HG02943 (cell line): ENCODE measurements at regions not wholly inside any gene's neighbourhood (a gene's known extent, or its start where the extent isn't known, plus 50 kb on each side); places are given as distances from the start of the nearest gene placed in this dataset.
"Not testable (repeated sequence)": the region's sequence is repeated elsewhere in the genome, so short reads cannot be mapped to it uniquely, and the experiment has no call there.

Experiments
- ATAC-seq: cut with Tn5 transposase; IDR thresholded peaks from one replicate; pipeline ENCODE4 v1.9.1; 2021; ENCODE audit warnings: mild to moderate bottlenecking, low read depth, moderate library complexity; ENCODE audit not compliant: unreplicated experiment

DNA sequence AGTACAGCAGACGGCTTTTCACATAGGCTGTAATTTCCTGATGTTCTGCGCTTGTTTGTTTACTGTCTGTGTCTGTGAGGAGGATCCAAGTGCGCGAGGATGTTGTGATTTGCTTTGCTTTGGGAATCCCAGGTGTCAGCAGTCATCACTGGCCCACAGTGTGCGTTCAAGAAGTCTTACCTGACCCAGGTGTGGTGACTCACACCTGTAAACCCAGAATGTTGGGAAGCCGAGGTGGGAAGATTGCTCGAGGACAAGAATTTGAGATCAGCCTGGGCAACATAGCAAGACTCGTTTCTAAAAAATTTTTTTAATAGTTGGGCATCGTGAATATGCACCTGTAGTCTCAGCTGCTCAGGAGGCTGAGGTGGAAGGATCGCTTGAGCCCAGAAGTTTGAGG lies 110.7 kb downstream of the CRLF3 start:
- not testable (repeated sequence) for ATAC-seq

DNA sequence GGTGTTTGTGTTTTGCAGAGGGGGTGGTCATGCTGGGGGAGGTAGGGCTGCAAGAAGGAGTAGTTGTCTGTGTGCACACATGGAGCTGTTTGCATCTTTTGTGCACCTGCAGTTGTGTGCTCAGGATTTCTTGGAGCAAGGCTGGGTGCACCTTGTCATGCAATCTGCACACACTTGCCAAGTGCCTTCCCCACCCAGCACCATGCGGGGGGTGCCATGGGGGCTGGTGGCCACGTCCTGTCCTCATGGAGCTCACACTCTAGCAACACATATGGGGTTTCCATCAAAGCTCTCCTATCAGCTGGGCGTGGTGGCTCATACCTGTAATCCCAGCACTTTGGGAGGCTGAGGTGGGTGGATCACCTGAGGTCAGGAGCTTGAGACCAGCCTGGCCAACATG lies 111.6 kb downstream of the CRLF3 start:
- not testable (repeated sequence) for ATAC-seq

GRCh38 chr17:30711626-30712507 lies 112.6 kb downstream of the CRLF3 start:
- not testable (repeated sequence) for ATAC-seq

GRCh38 chr17:30711176-30711575 lies 113.3 kb downstream of the CRLF3 start:
- ATAC-seq, result not testable (repeated sequence)

GRCh38 chr17:30710276-30711088 lies 114.0 kb downstream of the CRLF3 start:
- ATAC-seq, result not testable (repeated sequence)

- not testable (repeated sequence) for ATAC-seq
These were observed 114.8 kb downstream of the CRLF3 start for GRCh38 chr17:30709561-30710275.

- ATAC-seq, result not testable (repeated sequence)
These were observed 115.4 kb downstream of the CRLF3 start for GRCh38 chr17:30709096-30709495.

DNA sequence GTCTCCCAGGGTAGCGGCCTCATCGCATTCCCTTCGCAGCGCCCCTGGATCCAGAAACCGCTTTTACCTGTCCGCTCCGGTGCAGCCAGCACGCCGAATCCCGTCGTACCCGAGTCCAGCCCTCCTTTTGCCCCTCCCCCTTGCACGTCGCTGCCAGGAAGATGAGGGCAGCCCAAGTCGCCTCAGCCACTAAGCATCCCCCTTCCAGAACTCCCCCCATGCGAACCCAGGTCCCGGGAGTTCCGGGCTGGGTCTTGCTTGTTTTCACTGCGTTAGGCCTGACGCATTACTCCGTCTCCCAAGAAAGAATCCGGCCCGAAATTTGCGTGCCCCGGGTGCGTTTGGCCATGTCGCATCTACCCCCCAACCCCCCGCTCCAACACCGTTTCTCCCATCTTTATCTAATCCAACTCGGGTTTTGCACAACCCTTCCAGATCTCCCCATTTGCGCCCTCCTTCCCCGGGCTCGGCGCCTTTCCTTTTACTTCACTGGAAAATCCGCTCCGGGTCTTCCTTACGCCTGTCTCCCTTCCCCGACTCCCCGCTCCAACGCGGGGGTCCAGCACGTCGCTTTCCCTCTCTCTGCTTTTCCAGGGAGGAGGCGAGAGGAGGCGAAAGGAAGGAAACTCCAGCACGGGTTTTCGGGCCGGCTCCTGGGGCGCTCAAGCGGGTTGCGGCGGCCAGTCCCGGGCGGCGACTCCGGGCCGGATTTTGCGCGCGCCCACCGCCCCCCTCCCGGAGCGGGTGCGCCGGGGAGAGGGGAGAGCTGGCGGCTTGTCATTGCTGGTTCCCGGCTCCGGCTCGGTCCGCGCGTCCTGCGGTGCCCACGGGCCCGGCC lies 116.0 kb downstream of the CRLF3 start:
- ATAC-seq, result not testable (repeated sequence)

- ATAC-seq, result not testable (repeated sequence)
These were observed 116.7 kb downstream of the CRLF3 start for GRCh38 chr17:30707724-30708240.

DNA sequence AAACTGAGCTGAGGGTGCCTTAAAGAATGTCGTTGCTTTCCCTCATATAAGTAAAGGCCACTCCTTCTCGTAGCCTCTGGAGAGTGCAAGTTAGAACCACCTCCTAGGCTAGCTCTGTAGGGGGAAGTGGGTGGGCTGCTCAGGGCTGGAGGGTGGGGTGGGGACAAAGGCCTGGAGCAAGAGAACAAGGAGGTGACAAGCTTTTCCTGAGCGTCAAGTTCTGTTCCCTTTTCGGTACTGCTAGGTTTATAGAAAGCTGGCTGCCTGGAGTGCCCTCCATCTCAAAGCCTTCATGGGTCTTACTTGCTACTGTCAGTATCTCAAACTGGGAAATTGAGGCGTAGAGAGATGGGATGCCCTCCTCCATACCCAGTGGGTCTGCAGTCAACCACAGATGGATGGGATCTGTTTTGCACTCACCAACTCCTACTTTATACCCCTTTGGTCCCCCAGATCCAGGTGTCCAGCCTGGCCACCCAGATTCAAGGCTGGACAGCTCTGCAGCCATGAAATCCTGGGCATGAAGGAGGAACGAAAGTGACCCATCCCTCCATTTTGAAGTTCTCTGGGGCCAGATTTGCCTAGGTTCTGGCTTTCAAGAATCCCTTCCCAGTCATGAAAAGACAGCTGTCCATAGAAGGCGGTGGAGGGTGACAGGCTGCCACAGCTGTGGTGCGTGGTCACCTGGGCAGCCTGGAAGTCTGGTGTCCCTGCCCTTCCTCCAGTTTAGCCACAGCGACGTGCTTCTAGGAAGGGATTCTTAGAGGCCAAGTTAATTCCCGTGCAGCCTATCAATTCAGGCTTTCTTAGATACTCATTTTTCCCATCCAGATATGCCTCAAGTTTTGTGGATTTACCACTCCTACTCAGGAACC lies 117.8 kb downstream of the CRLF3 start:
- not testable (repeated sequence) for ATAC-seq

GRCh38 chr17:30706004-30706403 lies 118.5 kb downstream of the CRLF3 start:
- not testable (repeated sequence) for ATAC-seq

GRCh38 chr17:30701498-30701989 lies 122.9 kb downstream of the CRLF3 start:
- no peak for ATAC-seq

GRCh38 chr17:30700833-30701232 lies 123.7 kb downstream of the CRLF3 start:
- not testable (repeated sequence) for ATAC-seq

DNA sequence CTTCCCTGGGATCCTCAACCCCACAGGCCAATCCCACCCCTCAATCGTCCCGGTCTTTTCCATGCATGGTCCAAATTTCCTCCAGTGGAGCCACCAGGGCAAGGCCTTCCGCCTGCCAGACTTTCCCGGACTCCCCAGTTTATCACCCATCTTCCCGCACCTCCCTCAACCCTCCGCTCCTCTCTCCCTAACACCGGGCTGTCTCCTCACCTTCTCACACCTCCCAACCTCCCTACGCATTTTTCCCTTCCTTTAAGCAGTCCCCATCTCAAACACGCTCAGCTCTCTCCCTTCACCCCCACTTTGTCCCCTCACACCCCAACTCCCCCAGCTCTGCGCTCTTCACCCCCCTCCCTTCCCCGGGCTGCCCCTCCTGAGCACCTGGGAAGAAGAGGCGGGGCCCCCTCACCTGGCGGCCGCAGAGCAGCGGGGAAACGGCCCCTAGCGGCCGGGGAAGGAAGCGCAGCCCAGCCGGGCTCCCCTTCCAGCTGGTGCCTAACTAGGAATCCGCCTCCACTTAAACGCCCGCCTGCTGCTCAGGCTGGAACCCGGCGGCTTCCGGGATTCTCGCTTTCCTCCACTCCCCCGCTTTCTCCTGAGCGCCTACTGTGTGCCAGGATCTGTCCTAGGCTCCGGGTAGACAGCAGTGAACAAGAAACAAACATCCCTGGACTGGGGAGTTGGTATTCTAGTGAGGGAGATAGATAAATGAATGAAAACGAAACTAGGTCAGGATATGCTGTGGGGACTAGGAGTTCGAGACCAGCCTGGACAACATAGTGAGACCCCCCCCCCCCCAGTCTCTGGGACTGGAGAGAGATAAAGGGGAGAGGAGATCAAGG lies 126.7 kb downstream of the CRLF3 start:
- ATAC-seq, result not testable (repeated sequence)

GRCh38 chr17:30696234-30696633 lies 128.3 kb downstream of the CRLF3 start:
- no peak for ATAC-seq

DNA sequence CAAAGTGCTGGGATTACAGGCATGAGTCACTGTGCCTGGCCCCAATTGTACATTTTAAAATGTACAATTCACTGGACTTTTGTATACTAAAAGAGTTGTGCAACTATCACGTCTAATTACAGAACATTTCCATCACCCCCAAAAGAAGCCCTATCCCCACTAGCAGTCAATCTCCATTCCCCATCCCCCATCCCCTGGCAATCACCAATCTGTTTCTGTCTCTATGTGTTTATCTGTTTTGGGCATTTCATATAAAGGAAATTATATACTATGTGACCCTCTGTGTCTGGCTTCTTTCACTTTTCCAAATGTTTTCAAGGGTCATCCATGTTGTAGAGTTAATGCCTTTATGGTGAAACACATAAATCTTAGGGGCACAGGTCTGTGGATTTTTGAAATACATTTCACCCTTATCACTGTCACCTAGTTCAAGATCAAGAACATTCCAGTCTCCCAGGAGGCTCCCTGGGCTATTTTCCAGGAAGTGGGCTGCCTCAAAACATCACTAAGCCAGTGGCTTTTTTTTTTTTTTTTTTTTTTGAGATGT lies 129.2 kb downstream of the CRLF3 start:
- not testable (repeated sequence) for ATAC-seq

DNA sequence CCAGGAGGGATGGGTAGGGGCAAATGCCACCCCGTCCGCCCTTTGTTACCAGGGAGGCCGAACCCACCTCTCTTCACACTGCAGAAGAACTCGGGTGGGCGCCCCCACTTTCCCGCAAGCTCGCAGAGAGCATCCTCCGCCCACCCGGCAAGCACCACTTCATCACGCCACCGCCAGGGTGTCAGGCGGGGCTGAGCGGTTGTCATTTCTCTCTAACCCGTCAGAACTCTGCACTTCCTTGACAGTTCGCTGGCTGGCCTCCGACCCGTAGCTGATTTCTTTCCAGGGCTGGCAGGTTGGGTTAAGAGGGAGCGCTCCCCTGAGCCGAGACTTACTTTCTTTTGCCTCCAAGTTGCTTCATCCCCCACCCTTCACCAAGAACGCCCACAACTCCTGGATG lies 130.7 kb downstream of the CRLF3 start:
- not testable (repeated sequence) for ATAC-seq
